GM23338 (cell line): ENCODE measurements at regions not wholly inside any gene's neighbourhood (a gene's known extent, or its start where the extent isn't known, plus 50 kb on each side); places are given as distances from the start of the nearest gene placed in this dataset.

ENCODE experiments used
- ATAC-seq: fragments of 200-7000 bp; cut with Tn5 transposase; 3 replicates; pipeline ENCODE4 v1.9.1; 2020
- DNase-seq: peaks from one replicate; pipeline ENCODE4 v3.0.0-alpha.2; 2015; ENCODE audit warnings: low spot score
- H2AFZ ChIP-seq: fragments of 200-600 bp; sonication (generic); 2 replicates; pipeline ENCODE4 v1.8.0; 2016; ENCODE audit warnings: antibody characterized with exemption, mild to moderate bottlenecking, moderate library complexity
- H3F3A ChIP-seq: fragments of 200-600 bp; sonication (generic); replicated peaks from 2 replicates; pipeline ENCODE4 v1.8.0; 2017; ENCODE audit warnings: antibody characterized with exemption, mixed run types, low read depth
- H3K27ac ChIP-seq: fragments of 200-600 bp; sonication (generic); 2 replicates; pipeline ENCODE4 v1.6.1; 2016; ENCODE audit warnings: low read depth
- H3K27me3 ChIP-seq: fragments of 200-600 bp; sonication (generic); 2 replicates; pipeline ENCODE4 v1.8.0; 2016; ENCODE audit warnings: mild to moderate bottlenecking, mixed run types, moderate library complexity; ENCODE audit not compliant: insufficient read depth
- H3K36me3 ChIP-seq: fragments of 200-600 bp; sonication (generic); 2 replicates; pipeline ENCODE4 v1.8.0; 2016; ENCODE audit warnings: mild to moderate bottlenecking; ENCODE audit not compliant: insufficient read depth
- H3K4me1 ChIP-seq: fragments of 200-600 bp; sonication (generic); 2 replicates; pipeline ENCODE4 v1.8.0; 2016; ENCODE audit warnings: mild to moderate bottlenecking, moderate library complexity; ENCODE audit not compliant: insufficient read depth
- H3K4me2 ChIP-seq: fragments of 200-600 bp; sonication (generic); 2 replicates; pipeline ENCODE4 v1.7.1; 2017; ENCODE audit warnings: mixed run types
- H3K4me3 ChIP-seq: fragments of 200-600 bp; sonication (generic); 2 replicates; pipeline ENCODE4 v1.6.1; 2016; ENCODE audit warnings: mixed run types
- H3K79me2 ChIP-seq: fragments of 200-600 bp; sonication (generic); replicated peaks from 2 replicates; pipeline ENCODE4 v1.8.0; 2017; ENCODE audit warnings: mild to moderate bottlenecking; ENCODE audit not compliant: insufficient read depth
- H3K9me2 ChIP-seq: fragments of 200-600 bp; sonication (generic); 2 replicates; pipeline ENCODE4 v1.8.0; 2017; ENCODE audit not compliant: insufficient read depth
- H4K20me1 ChIP-seq: fragments of 200-600 bp; sonication (generic); replicated peaks from 2 replicates; pipeline ENCODE4 v1.8.0; 2017; ENCODE audit warnings: mild to moderate bottlenecking; ENCODE audit not compliant: insufficient read depth
- H3K27ac Mint-ChIP-seq: 2 replicates; pipeline ENCODE4 v1.8.0; 2020; ENCODE audit warnings: inconsistent platforms, mild to moderate bottlenecking, moderate library complexity, mixed read lengths
- H3K27me3 Mint-ChIP-seq: 3 replicates; pipeline ENCODE4 v1.8.0; 2022; ENCODE audit warnings: low read depth, mild to moderate bottlenecking, moderate library complexity, mixed read lengths, inconsistent platforms; ENCODE audit not compliant: insufficient read depth, poor library complexity
- H3K36me3 Mint-ChIP-seq: 3 replicates; pipeline ENCODE4 v1.8.0; 2021; ENCODE audit warnings: low read depth, mild to moderate bottlenecking, inconsistent platforms, moderate library complexity, mixed read lengths
- H3K4me1 Mint-ChIP-seq: 3 replicates; pipeline ENCODE4 v1.8.0; 2020; ENCODE audit warnings: mild to moderate bottlenecking, inconsistent platforms, mixed read lengths
- H3K4me3 Mint-ChIP-seq: 3 replicates; pipeline ENCODE4 v1.8.0; 2021; ENCODE audit warnings: moderate library complexity, mild to moderate bottlenecking, inconsistent platforms, mixed read lengths
- H3K9me3 Mint-ChIP-seq: 3 replicates; pipeline ENCODE4 v1.8.0; 2020; ENCODE audit warnings: moderate library complexity, mild to moderate bottlenecking, inconsistent platforms, mixed read lengths
- CREB1 ChIP-seq: fragments of 250-450 bp; sonication (Bioruptor Pico); IDR thresholded peaks from 2 replicates; pipeline ENCODE4 v1.5.0; 2020; ENCODE audit warnings: low read depth, mild to moderate bottlenecking, moderate library complexity
- CTCF ChIP-seq, 2 experiments: fragments of 200-600 bp in 1 of 2; sonication (generic) in 1 of 2; conservative IDR thresholded peaks; 2 replicates each; pipeline versions ENCODE4 v1.5.1 to v1.6.1; 2016 to 2017; ENCODE audit warnings: antibody characterized with exemption in 2 of 2, low read depth in 2 of 2, mild to moderate bottlenecking in 2 of 2, moderate library complexity in 1 of 2
- ETS1 ChIP-seq: IDR thresholded peaks from 2 replicates; pipeline ENCODE4 v1.6.1; 2016; ENCODE audit warnings: antibody characterized with exemption
- EZH2 ChIP-seq: fragments of 200-600 bp; sonication (generic); IDR thresholded peaks from one replicate; pipeline ENCODE4 v1.8.0; 2017; ENCODE audit warnings: antibody characterized with exemption, mild to moderate bottlenecking, low read depth; ENCODE audit not compliant: unreplicated experiment
- EZH2phosphoT487 ChIP-seq: fragments of 200-600 bp; sonication (generic); IDR thresholded peaks from one replicate; pipeline ENCODE4 v1.8.1; 2018; ENCODE audit warnings: antibody characterized with exemption; ENCODE audit not compliant: unreplicated experiment
- JUNB ChIP-seq: IDR thresholded peaks from one replicate; pipeline ENCODE4 v1.6.1; 2016; ENCODE audit warnings: antibody characterized with exemption; ENCODE audit not compliant: unreplicated experiment
- NANOG ChIP-seq: IDR thresholded peaks from 2 replicates; pipeline ENCODE4 v1.6.1; 2016; ENCODE audit warnings: antibody characterized with exemption, borderline replicate concordance
- POLR2AphosphoS5 ChIP-seq: IDR thresholded peaks from 2 replicates; pipeline ENCODE4 v1.6.1; 2016; ENCODE audit warnings: antibody characterized with exemption, low read depth
- REST ChIP-seq: IDR thresholded peaks from one replicate; pipeline ENCODE4 v1.6.1; 2018; ENCODE audit warnings: antibody characterized with exemption; ENCODE audit not compliant: unreplicated experiment
- STAT1 ChIP-seq: IDR thresholded peaks from one replicate; pipeline ENCODE4 v1.6.1; 2016; ENCODE audit warnings: antibody characterized with exemption; ENCODE audit not compliant: unreplicated experiment
- ZNF114 ChIP-seq: fragments of 250-450 bp; sonication (Bioruptor Pico); IDR thresholded peaks from 2 replicates; pipeline ENCODE4 v1.5.0; 2020; ENCODE audit warnings: mild to moderate bottlenecking, moderate library complexity
- ZNF331 ChIP-seq: fragments of 250-450 bp; sonication (Bioruptor Pico); IDR thresholded peaks from 2 replicates; pipeline ENCODE4 v1.5.0; 2020; ENCODE audit warnings: low read depth, mild to moderate bottlenecking, moderate library complexity
- ZNF462 ChIP-seq: fragments of 250-450 bp; sonication (Bioruptor Pico); IDR thresholded peaks from 2 replicates; pipeline ENCODE4 v1.5.0; 2020; ENCODE audit warnings: mild to moderate bottlenecking, moderate library complexity

GRCh38 chr13:110798081-110798994 lies 84.8 kb downstream of the ING1 start:
- H3K27ac ChIP-seq: no peak overlapping the region

More at GRCh38 chr13:110798081-110798994, 84.8 kb downstream of the ING1 start:
- Mint-ChIP-seq H3K27me3 (peaks cover 15% of the 10 kb centered on the region), H3K27ac (no peak overlapping the region; the same call in 1 of the 2 replicates), H3K9me3 (peaks cover 9% of the 10 kb centered on the region), H3K4me1 (peaks cover 35% of the 10 kb centered on the region), H3K36me3 (0 out of 3 replicates have a peak, but pooled peaks cover 2% of the 10 kb centered on the region), H3K4me3 (no peak overlapping the region)
- no peak overlapping the region for H3K4me3 ChIP-seq
- H2AFZ ChIP-seq: peak overlapping the region; percentile 87
- DNase-seq (no peak), ATAC-seq (no peak)
- no peaks in the 10 kb centered on the region for H3K79me2 ChIP-seq
- no peaks in the 10 kb centered on the region for H3F3A ChIP-seq
- H3K9me2 ChIP-seq: no peaks in the 10 kb centered on the region
- H3K4me1 ChIP-seq: peaks cover 13% of the 10 kb centered on the region
- no peaks in the 10 kb centered on the region for H3K27me3 ChIP-seq
- TF ChIP-seq ZNF114 (CRISPR knock-in tag) (no peak), CTCF (conservative IDR thresholded peaks at IDR 0.05; ENCODE audit: low read depth in 2 of 2) (no peak), CREB1 (CRISPR knock-in tag) (no peak), POLR2AphosphoS5 (no peak), EZH2phosphoT487 (no peak), STAT1 (no peak), NANOG (no peak), ZNF331 (CRISPR knock-in tag) (no peak), ZNF462 (no peak), ETS1 (no peak), JUNB (no peak), REST (no peak), EZH2 (no peak)
- no peak overlapping the region for H3K4me2 ChIP-seq
- H4K20me1 ChIP-seq: no peaks in the 10 kb centered on the region
- no peaks in the 10 kb centered on the region for H3K36me3 ChIP-seq
